A673 (cell line): ENCODE measurements at regions not wholly inside any gene's neighbourhood (a gene's known extent, or its start where the extent isn't known, plus 50 kb on each side); places are given as distances from the start of the nearest gene placed in this dataset.

Experiments
- BruUV-seq: library from RNA; stranded (reverse); fragments of 400-500 nt; replicated peaks from 2 replicates; lab custom pipeline; 2021; lab: Mats Ljungman, UMichigan
- CTCF ChIA-PET: fragments of 300-600 bp; sonication (Branson Sonifier 250); formaldehyde crosslinking; loops from one replicate; lab custom pipeline; 2022; ENCODE audit warnings: antibody characterized with exemption; lab: Charles Lee
- POLR2A ChIA-PET: fragments of 300-600 bp; sonication (Branson Sonifier 250); formaldehyde crosslinking; loops from one replicate; lab custom pipeline; 2022; ENCODE audit warnings: antibody characterized with exemption; ENCODE audit not compliant: low non-redundant PET; lab: Charles Lee
- DNase-seq: peaks from one replicate; pipeline ENCODE4 v3.0.0-alpha.2; 2015; ENCODE audit warnings: low spot score
- H3K27ac ChIP-seq: fragments of 200-600 bp; sonication (generic); 2 replicates; pipeline ENCODE4 v1.5.1; 2016; ENCODE audit warnings: mixed run types, low read depth, mild to moderate bottlenecking, mixed read lengths, antibody characterized with exemption, low read length; ENCODE audit not compliant: poor library complexity, severe bottlenecking
- H3K27me3 ChIP-seq: fragments of 200-600 bp; sonication (generic); replicated peaks from 2 replicates; pipeline ENCODE4 v1.6.1; 2017; ENCODE audit warnings: mixed run types, low read depth, mild to moderate bottlenecking, mixed read lengths, antibody characterized with exemption, low read length; ENCODE audit not compliant: insufficient read depth, poor library complexity
- H3K36me3 ChIP-seq: fragments of 200-600 bp; sonication (generic); 2 replicates; pipeline ENCODE4 v1.6.1; 2016; ENCODE audit warnings: mixed run types, mild to moderate bottlenecking, mixed read lengths, antibody characterized with exemption, low read length; ENCODE audit not compliant: insufficient read depth, poor library complexity, severe bottlenecking
- H3K4me1 ChIP-seq: fragments of 200-600 bp; sonication (generic); 2 replicates; pipeline ENCODE4 v1.6.1; 2017; ENCODE audit warnings: mixed run types, mild to moderate bottlenecking, mixed read lengths, antibody characterized with exemption, low read length; ENCODE audit not compliant: insufficient read depth, poor library complexity, severe bottlenecking
- H3K4me3 ChIP-seq: fragments of 200-600 bp; sonication (generic); 2 replicates; pipeline ENCODE4 v1.5.1; 2016; ENCODE audit warnings: low read depth, mixed run types, mild to moderate bottlenecking, mixed read lengths, low read length; ENCODE audit not compliant: poor library complexity, severe bottlenecking
- H3K9me3 ChIP-seq: fragments of 200-600 bp; sonication (generic); 2 replicates; pipeline ENCODE4 v1.6.1; 2016; ENCODE audit warnings: mixed run types, low read depth, mild to moderate bottlenecking, mixed read lengths, antibody characterized with exemption, low read length; ENCODE audit not compliant: poor library complexity, severe bottlenecking
- CTCF ChIP-seq: fragments of 300-800, 200-600 bp; sonication (generic); conservative IDR thresholded peaks from 2 replicates; pipeline ENCODE4 v1.5.1; 2017; ENCODE audit warnings: low read depth, mild to moderate bottlenecking, antibody characterized with exemption, low read length, moderate library complexity, mixed read lengths
- EZH2 ChIP-seq: fragments of 200-600 bp; sonication (generic); IDR thresholded peaks from 2 replicates; pipeline ENCODE4 v1.6.1; 2017; ENCODE audit warnings: borderline replicate concordance, low read depth, mild to moderate bottlenecking, mixed read lengths, antibody characterized with exemption, low read length; ENCODE audit not compliant: poor library complexity, severe bottlenecking
- intact Hi-C: fragments of 100-400 bp; cut with micrococcal nuclease; formaldehyde crosslinking; loops from one replicate; pipeline ENCODE4 v1.10.0; 2022; ENCODE audit not compliant: unreplicated experiment

- ChIA-PET POLR2A (no interaction called here), CTCF (no interaction called here)
- H3K36me3 ChIP-seq = no peaks in the 10 kb centered on the region
- no TSS peak for BruUV-seq
- DNase-seq = no peak
- no peak overlapping the region for H3K27ac ChIP-seq
- no peaks in the 10 kb centered on the region for H3K27me3 ChIP-seq
- no peaks in the 10 kb centered on the region for H3K9me3 ChIP-seq
- no peak overlapping the region for H3K4me3 ChIP-seq
- intact Hi-C loops = no loop called here
- no peaks in the 10 kb centered on the region for H3K4me1 ChIP-seq
- TF ChIP-seq CTCF (no peak), EZH2 (no peak)
Observed at GRCh38 chr10:2955064-2955463, 112.3 kb upstream of the PFKP start.

- POLR2A ChIA-PET = no interaction called here
- no peaks in the 10 kb centered on the region for H3K27me3 ChIP-seq
- no peak for TF ChIP-seq EZH2
- no peak for TF ChIP-seq CTCF
- CTCF ChIA-PET = no interaction called here
- no peaks in the 10 kb centered on the region for H3K4me1 ChIP-seq
- H3K27ac ChIP-seq = no peak overlapping the region
- no peaks in the 10 kb centered on the region for H3K9me3 ChIP-seq
- H3K36me3 ChIP-seq = no peaks in the 10 kb centered on the region
- no TSS peak for BruUV-seq
- intact Hi-C loops = no loop called here
- no peak for DNase-seq
- no peak overlapping the region for H3K4me3 ChIP-seq
Observed at GRCh38 chr10:2953495-2953894, 113.9 kb upstream of the PFKP start.

- BruUV-seq = no TSS peak
- TF ChIP-seq CTCF (no peak), EZH2 (no peak)
- H3K9me3 ChIP-seq = no peaks in the 10 kb centered on the region
- CTCF ChIA-PET = interaction anchor here (0.6 kb wide), 1 partner anchor 21 kb away, joined by 3 read pairs; no protein-coding TSS in a partner anchor
- no peaks in the 10 kb centered on the region for H3K36me3 ChIP-seq
- H3K4me1 ChIP-seq = no peaks in the 10 kb centered on the region
- no peak for DNase-seq
- intact Hi-C loops = no loop called here
- H3K4me3 ChIP-seq = no peak overlapping the region
- no peaks in the 10 kb centered on the region for H3K27me3 ChIP-seq
- POLR2A ChIA-PET = no interaction called here
- H3K27ac ChIP-seq = no peak overlapping the region
Observed at GRCh38 chr10:2951235-2951835, 116.0 kb upstream of the PFKP start.
